Esophagus muscularis mucosa (tissue), 3 donors: ENCODE measurements at regions not wholly inside any gene's neighbourhood (a gene's known extent, or its start where the extent isn't known, plus 50 kb on each side); places are given as distances from the start of the nearest gene placed in this dataset.

Experiments
- EP300 ChIP-seq: sonication (generic); formaldehyde crosslinking; IDR thresholded peaks from one replicate; pipeline ENCODE4 v1.6.1; 2017; ENCODE audit warnings: antibody characterized with exemption
- TF ChIP-seq, protein P1 (sequence below), 3 experiments: fragments of 200-600 bp in 2 of 3; fragments of 450-650 bp in 1 of 3; sonication (generic) in 2 of 3; IDR thresholded peaks; one replicate each; pipeline ENCODE4 v1.5.1; 2017 to 2019; ENCODE audit warnings: antibody characterized with exemption in 3 of 3, mild to moderate bottlenecking in 2 of 3, moderate library complexity in 1 of 3

DNA sequence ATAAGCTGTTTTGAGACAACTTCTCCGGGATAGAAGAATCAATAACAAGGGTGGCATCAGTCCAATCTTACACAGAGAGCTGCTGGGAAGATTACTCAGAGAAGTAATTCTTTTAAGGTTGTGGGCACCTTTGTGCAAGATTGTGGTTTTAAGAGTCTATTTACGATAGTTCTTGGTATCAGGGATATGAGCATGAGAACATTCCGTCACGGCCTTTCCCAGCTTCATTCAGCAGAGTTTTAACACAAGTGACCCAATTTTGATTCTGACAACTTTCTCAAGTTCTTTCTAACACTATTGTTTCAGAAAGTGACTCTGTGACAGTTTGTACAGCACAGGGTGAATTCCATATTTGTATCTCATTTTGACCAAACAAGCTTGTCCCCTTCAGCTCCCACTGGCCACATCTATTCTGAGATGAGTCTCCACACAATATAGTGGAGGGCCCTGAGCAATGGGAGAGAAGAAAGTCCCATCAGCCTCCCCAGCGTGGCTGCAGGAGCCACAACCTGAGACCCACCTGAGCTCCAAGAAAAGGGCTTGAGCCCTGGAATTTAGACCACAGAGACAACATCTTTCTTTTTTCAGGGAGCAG, 869.2 kb downstream of the TMEM121 start:
- TF ChIP-seq, protein P1, sequence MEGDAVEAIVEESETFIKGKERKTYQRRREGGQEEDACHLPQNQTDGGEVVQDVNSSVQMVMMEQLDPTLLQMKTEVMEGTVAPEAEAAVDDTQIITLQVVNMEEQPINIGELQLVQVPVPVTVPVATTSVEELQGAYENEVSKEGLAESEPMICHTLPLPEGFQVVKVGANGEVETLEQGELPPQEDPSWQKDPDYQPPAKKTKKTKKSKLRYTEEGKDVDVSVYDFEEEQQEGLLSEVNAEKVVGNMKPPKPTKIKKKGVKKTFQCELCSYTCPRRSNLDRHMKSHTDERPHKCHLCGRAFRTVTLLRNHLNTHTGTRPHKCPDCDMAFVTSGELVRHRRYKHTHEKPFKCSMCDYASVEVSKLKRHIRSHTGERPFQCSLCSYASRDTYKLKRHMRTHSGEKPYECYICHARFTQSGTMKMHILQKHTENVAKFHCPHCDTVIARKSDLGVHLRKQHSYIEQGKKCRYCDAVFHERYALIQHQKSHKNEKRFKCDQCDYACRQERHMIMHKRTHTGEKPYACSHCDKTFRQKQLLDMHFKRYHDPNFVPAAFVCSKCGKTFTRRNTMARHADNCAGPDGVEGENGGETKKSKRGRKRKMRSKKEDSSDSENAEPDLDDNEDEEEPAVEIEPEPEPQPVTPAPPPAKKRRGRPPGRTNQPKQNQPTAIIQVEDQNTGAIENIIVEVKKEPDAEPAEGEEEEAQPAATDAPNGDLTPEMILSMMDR (IDR thresholded peaks at IDR 0.05): no peak
- TF ChIP-seq EP300: no peak
